GM12892 (cell line): ENCODE measurements at regions not wholly inside any gene's neighbourhood (a gene's known extent, or its start where the extent isn't known, plus 50 kb on each side); places are given as distances from the start of the nearest gene placed in this dataset.

Source experiments
- POLR2A ChIP-seq: IDR thresholded peaks from 2 replicates; pipeline ENCODE4 v1.6.1; 2011; ENCODE audit warnings: low read depth, low read length, control low read depth
- POLR2AphosphoS5 ChIP-seq: IDR thresholded peaks from 2 replicates; pipeline ENCODE4 v1.6.1; 2011; ENCODE audit warnings: low read depth, low read length, control low read depth
- TAF1 ChIP-seq: IDR thresholded peaks from 2 replicates; pipeline ENCODE4 v1.6.1; 2011; ENCODE audit warnings: low read depth, mild to moderate bottlenecking, control low read depth, low read length, borderline replicate concordance

GRCh38 chr12:31828071-31828470, 99.2 kb upstream of the AMN1 start:
- TF ChIP-seq POLR2A (no peak), POLR2AphosphoS5 (no peak), TAF1 (no peak)
